ENCODE measurements at regions not wholly inside any gene's neighbourhood (a gene's known extent, or its start where the extent isn't known, plus 50 kb on each side); places are given as distances from the start of the nearest gene placed in this dataset.

DNA sequence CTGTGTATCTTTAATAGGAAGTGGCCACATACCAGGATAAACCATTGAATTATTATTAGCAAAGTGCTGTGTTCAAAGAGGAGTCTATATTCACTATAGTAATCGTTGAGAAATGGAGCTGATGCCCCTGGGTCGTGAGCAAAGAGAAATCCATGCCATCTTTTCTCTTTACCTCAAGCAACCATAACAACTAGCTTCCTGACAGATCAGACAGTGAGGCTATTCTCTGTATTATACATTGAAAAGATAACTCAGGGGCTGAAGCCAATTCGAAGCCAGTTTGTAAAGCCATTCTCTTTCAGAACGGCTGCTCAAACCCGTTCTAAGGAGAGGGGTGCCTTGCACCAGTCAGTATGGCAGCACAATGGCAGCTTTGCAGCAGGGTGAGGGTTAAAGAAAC, 680.6 kb downstream of the SEMA5A start:
- no peaks in the 10 kb centered on the region for H3K4me1 ChIP-seq (ENCODE audit: control insufficient read depth in 2 of 2, insufficient read depth in 2 of 2, low read length in 1 of 2)
- no peak overlapping the region for H3K4me3 ChIP-seq (ENCODE audit: low read depth in 1 of 2, low read length in 2 of 2)
- H3K9me3 ChIP-seq (ENCODE audit: control insufficient read depth in 2 of 2, insufficient read depth in 1 of 2, low read depth in 1 of 2, low read length in 1 of 2): peaks cover 0 to 2% of the 10 kb centered on the region in 2 donors
- no peak overlapping the region for H3K27ac ChIP-seq (ENCODE audit: low read depth in 2 of 2, low read length in 1 of 2)
- no peaks in the 10 kb centered on the region for H3K36me3 ChIP-seq (ENCODE audit: control insufficient read depth in 2 of 2, insufficient read depth in 2 of 2, low read length in 1 of 2)
- H3K27me3 ChIP-seq (ENCODE audit: control insufficient read depth in 1 of 2, insufficient read depth in 2 of 2, low read length in 2 of 2): no peaks in the 10 kb centered on the region
- WGBS, 2 donors: 53 to 56% methylated on average over 5 of the region's 5 CpGs

DNA sequence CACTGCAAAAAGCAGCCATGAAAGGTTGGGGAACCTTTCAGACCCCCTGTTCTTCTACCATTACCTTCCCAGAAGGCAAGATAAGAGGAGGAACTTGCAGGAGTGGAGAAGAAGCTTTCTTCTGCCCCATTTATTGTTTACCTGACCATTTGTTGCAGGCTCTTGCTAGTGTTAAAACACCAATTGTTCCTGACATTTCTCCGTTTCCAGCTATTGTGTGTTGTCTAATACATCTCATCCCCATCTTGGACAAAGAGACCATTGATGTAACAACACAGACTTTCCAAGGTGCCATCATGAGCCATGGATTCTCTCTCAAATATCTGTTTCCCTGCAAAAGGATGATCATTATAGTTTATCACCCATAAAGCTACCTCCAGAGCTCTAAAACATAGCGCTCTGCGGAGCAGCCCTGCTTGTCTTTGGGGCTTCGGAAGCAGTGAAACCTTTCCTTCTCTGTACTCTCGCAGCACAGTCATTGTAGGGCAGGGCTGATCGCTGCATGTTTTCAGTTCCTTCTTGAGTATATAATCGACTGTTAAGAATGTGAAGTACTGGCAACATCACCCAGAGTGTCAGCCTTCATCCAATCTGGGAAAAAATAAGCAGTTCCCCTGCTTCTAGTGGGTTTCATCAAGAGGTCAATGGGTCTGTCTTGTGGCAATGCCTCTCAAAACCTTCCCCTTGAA, 680.0 kb downstream of the SEMA5A start:
- Histone ChIP-seq H3K4me3 (ENCODE audit: low read depth in 1 of 2, low read length in 2 of 2) (no peak overlapping the region), H3K27ac (ENCODE audit: low read depth in 2 of 2, low read length in 1 of 2) (no peak overlapping the region), H3K36me3 (ENCODE audit: control insufficient read depth in 2 of 2, insufficient read depth in 2 of 2, low read length in 1 of 2) (no peaks in the 10 kb centered on the region), H3K9me3 (ENCODE audit: control insufficient read depth in 2 of 2, insufficient read depth in 1 of 2, low read depth in 1 of 2, low read length in 1 of 2) (peaks cover 0 to 2% of the 10 kb centered on the region in 2 donors), H3K4me1 (ENCODE audit: control insufficient read depth in 2 of 2, insufficient read depth in 2 of 2, low read length in 1 of 2) (no peaks in the 10 kb centered on the region), H3K27me3 (ENCODE audit: control insufficient read depth in 1 of 2, insufficient read depth in 2 of 2, low read length in 2 of 2) (no peaks in the 10 kb centered on the region)
- 89% methylated on average over 7 of the region's 7 CpGs for WGBS, 2 donors

DNA sequence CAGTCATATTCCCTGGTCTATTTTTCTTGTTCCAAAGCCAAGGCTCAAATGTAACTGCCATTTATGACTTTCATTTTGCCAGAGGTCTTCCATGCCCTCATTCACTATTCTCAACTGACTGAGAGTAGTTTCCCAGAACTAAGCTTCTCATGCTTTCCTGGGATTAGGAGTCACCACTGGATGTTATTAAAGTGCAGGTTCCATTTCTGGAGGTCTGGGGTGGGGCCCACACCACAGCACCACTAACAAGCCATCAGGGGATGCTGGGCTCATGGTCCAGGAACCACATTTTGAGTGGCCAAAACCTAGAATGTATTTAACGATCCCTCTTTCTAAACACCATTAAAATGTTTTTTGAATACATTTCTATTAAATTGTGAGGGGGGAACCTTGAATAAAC, 677.6 kb downstream of the SEMA5A start:
- no peaks in the 10 kb centered on the region for H3K27me3 ChIP-seq (ENCODE audit: control insufficient read depth in 1 of 2, insufficient read depth in 2 of 2, low read length in 2 of 2)
- 65 to 84% methylated on average over 1 of the region's 1 CpG for WGBS, 2 donors
- no peaks in the 10 kb centered on the region for H3K4me1 ChIP-seq (ENCODE audit: control insufficient read depth in 2 of 2, insufficient read depth in 2 of 2, low read length in 1 of 2)
- peaks cover 0 to 5% of the 10 kb centered on the region in 2 donors for H3K9me3 ChIP-seq (ENCODE audit: control insufficient read depth in 2 of 2, insufficient read depth in 1 of 2, low read depth in 1 of 2, low read length in 1 of 2)
- no peaks in the 10 kb centered on the region for H3K36me3 ChIP-seq (ENCODE audit: control insufficient read depth in 2 of 2, insufficient read depth in 2 of 2, low read length in 1 of 2)
- no peak overlapping the region for H3K4me3 ChIP-seq (ENCODE audit: low read depth in 1 of 2, low read length in 2 of 2)
- H3K27ac ChIP-seq (ENCODE audit: low read depth in 2 of 2, low read length in 1 of 2): no peak overlapping the region

DNA sequence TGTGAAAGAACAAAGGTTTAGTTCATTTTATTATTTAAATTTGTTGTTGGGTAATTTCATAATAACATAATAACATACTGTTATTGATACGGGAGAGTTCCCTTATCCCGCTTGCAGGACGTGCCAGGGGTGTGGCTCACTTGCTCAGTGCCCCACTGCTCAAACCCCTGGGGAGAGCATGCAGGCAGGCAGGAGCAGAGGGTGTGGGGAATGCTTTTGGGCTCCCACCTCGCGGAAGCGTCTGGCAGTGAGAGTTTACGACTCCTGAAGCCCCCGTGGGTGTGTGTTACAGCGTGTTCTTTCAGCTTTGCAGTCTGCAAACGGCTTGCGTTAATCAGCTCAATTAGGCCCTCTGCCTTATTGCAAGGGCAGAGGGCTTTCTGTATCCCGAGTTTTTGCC, 675.9 kb downstream of the SEMA5A start:
- no peaks in the 10 kb centered on the region for H3K27me3 ChIP-seq (ENCODE audit: control insufficient read depth in 1 of 2, insufficient read depth in 2 of 2, low read length in 2 of 2)
- H3K4me3 ChIP-seq (ENCODE audit: low read depth in 1 of 2, low read length in 2 of 2): no peak overlapping the region
- WGBS, 2 donors: 71 to 79% methylated on average over 12 of the region's 12 CpGs
- H3K4me1 ChIP-seq (ENCODE audit: control insufficient read depth in 2 of 2, insufficient read depth in 2 of 2, low read length in 1 of 2): no peaks in the 10 kb centered on the region
- peaks cover 0 to 5% of the 10 kb centered on the region in 2 donors for H3K9me3 ChIP-seq (ENCODE audit: control insufficient read depth in 2 of 2, insufficient read depth in 1 of 2, low read depth in 1 of 2, low read length in 1 of 2)
- no peaks in the 10 kb centered on the region for H3K36me3 ChIP-seq (ENCODE audit: control insufficient read depth in 2 of 2, insufficient read depth in 2 of 2, low read length in 1 of 2)
- H3K27ac ChIP-seq (ENCODE audit: low read depth in 2 of 2, low read length in 1 of 2): no peak overlapping the region

DNA sequence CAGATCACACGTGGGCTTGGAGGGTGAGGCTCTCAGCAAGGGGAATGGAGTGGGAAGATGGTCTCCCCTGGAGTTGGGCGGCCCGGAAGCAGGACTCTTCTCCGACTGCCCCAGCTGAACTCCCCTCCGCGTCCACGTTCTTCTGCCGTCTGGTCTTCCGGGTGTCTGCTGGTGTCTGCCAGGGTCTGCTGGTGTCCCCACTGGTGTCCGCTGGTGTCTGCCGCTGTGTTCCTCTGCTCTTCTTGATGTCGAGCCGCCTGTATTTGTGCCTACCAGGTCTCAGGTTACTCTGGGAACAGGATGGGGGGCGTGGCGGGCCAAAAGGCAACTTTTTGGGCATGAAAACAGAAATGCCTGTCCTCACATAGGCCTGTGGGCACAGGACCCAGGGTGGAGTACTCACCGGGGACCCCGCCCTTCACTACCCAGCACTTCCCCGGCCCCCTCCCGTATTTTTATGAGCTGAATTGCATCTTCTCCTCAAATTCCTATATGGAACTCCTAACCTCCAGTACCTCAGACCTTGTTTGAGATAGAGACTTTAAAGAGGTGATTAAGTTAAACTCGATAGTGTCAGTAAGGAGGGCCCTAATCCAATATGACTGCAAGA, 675.4 kb downstream of the SEMA5A start:
- WGBS, 2 donors: 82 to 85% methylated on average over 20 of the region's 20 CpGs

DNA sequence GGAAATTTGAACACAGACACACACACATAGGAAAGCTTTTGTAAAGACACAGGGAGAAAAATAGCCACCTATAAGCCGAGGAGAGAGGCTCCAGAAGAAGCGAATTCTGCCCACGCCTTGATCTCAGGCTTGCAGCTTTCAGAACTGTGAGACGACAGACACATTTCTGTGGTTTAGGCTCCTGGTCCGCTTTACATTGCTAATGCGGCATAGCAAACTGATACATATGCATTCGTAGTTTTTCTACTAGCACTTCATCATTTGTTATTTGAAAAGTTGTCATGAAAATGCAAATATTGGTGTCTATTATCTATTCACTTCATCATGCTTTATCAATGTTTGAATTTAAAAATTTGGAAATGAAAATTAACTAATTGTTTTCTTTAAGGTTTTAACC, 674.9 kb downstream of the SEMA5A start:
- H3K27me3 ChIP-seq (ENCODE audit: control insufficient read depth in 1 of 2, insufficient read depth in 2 of 2, low read length in 2 of 2): no peaks in the 10 kb centered on the region
- peaks cover 0 to 5% of the 10 kb centered on the region in 2 donors for H3K9me3 ChIP-seq (ENCODE audit: control insufficient read depth in 2 of 2, insufficient read depth in 1 of 2, low read depth in 1 of 2, low read length in 1 of 2)
- no peak overlapping the region for H3K27ac ChIP-seq (ENCODE audit: low read depth in 2 of 2, low read length in 1 of 2)
- no peaks in the 10 kb centered on the region for H3K36me3 ChIP-seq (ENCODE audit: control insufficient read depth in 2 of 2, insufficient read depth in 2 of 2, low read length in 1 of 2)
- 77 to 81% methylated on average over 7 of the region's 7 CpGs for WGBS, 2 donors
- no peak overlapping the region for H3K4me3 ChIP-seq (ENCODE audit: low read depth in 1 of 2, low read length in 2 of 2)
- H3K4me1 ChIP-seq (ENCODE audit: control insufficient read depth in 2 of 2, insufficient read depth in 2 of 2, low read length in 1 of 2): no peaks in the 10 kb centered on the region

More for the DNA sequence above, 675.4 kb downstream of the SEMA5A start:
- Histone ChIP-seq H3K4me3 (ENCODE audit: low read depth in 1 of 2, low read length in 2 of 2) (no peak overlapping the region), H3K36me3 (ENCODE audit: control insufficient read depth in 2 of 2, insufficient read depth in 2 of 2, low read length in 1 of 2) (no peaks in the 10 kb centered on the region), H3K27me3 (ENCODE audit: control insufficient read depth in 1 of 2, insufficient read depth in 2 of 2, low read length in 2 of 2) (no peaks in the 10 kb centered on the region), H3K27ac (ENCODE audit: low read depth in 2 of 2, low read length in 1 of 2) (no peak overlapping the region), H3K4me1 (ENCODE audit: control insufficient read depth in 2 of 2, insufficient read depth in 2 of 2, low read length in 1 of 2) (no peaks in the 10 kb centered on the region), H3K9me3 (ENCODE audit: control insufficient read depth in 2 of 2, insufficient read depth in 1 of 2, low read depth in 1 of 2, low read length in 1 of 2) (peaks cover 0 to 5% of the 10 kb centered on the region in 2 donors)

DNA sequence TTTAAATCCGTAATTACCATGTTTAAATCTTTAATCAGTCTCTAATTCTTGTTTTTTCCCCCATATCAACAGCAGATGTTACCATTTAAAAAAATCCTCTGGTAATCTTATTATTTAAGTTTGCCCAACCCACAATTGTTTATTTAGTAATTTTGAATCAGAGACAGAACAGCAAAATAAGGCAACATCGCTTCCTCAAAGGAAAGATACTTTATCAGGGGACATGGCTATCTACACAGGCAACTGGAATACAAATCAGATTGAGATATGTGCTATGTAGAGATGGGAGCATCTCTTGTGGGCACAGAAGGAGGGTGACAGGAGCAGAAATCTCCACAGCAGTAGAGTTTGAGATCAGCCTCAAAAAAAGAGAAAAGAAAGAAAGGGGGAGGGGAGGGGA, 674.4 kb downstream of the SEMA5A start:
- no peaks in the 10 kb centered on the region for H3K27me3 ChIP-seq (ENCODE audit: control insufficient read depth in 1 of 2, insufficient read depth in 2 of 2, low read length in 2 of 2)
- no peak overlapping the region for H3K4me3 ChIP-seq (ENCODE audit: low read depth in 1 of 2, low read length in 2 of 2)
- H3K9me3 ChIP-seq (ENCODE audit: control insufficient read depth in 2 of 2, insufficient read depth in 1 of 2, low read depth in 1 of 2, low read length in 1 of 2): peaks cover 0 to 5% of the 10 kb centered on the region in 2 donors
- WGBS, 2 donors: 75 to 82% methylated on average over 2 of the region's 2 CpGs
- H3K36me3 ChIP-seq (ENCODE audit: control insufficient read depth in 2 of 2, insufficient read depth in 2 of 2, low read length in 1 of 2): no peaks in the 10 kb centered on the region
- no peak overlapping the region for H3K27ac ChIP-seq (ENCODE audit: low read depth in 2 of 2, low read length in 1 of 2)
- no peaks in the 10 kb centered on the region for H3K4me1 ChIP-seq (ENCODE audit: control insufficient read depth in 2 of 2, insufficient read depth in 2 of 2, low read length in 1 of 2)

DNA sequence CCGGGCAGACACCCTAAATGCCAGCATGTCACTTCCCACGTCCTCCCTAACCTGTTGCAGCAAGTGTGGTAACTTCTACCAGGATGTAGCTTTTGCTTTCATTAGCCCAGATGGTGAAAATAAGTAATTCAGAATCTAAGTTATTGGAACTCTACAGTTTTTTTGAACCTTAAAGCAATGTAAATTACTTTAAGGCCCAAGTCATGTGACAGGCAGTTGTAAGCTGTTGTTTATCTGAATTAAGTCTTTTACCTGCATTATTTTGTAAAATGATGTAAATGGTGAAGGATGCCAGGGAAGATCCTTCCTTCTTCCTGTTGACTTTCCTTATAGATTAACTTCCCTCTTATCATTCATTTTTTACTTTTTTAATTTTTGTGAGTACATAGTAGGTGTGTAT, 670.2 kb downstream of the SEMA5A start:
- Histone ChIP-seq H3K9me3 (ENCODE audit: control insufficient read depth in 2 of 2, insufficient read depth in 1 of 2, low read depth in 1 of 2, low read length in 1 of 2) (peaks cover 0 to 3% of the 10 kb centered on the region in 2 donors), H3K27ac (ENCODE audit: low read depth in 2 of 2, low read length in 1 of 2) (no peak overlapping the region), H3K4me1 (ENCODE audit: control insufficient read depth in 2 of 2, insufficient read depth in 2 of 2, low read length in 1 of 2) (no peaks in the 10 kb centered on the region), H3K4me3 (ENCODE audit: low read depth in 1 of 2, low read length in 2 of 2) (no peak overlapping the region), H3K36me3 (ENCODE audit: control insufficient read depth in 2 of 2, insufficient read depth in 2 of 2, low read length in 1 of 2) (no peaks in the 10 kb centered on the region), H3K27me3 (ENCODE audit: control insufficient read depth in 1 of 2, insufficient read depth in 2 of 2, low read length in 2 of 2) (no peaks in the 10 kb centered on the region)
- 56 to 63% methylated on average over 2 of the region's 2 CpGs for WGBS, 2 donors

DNA sequence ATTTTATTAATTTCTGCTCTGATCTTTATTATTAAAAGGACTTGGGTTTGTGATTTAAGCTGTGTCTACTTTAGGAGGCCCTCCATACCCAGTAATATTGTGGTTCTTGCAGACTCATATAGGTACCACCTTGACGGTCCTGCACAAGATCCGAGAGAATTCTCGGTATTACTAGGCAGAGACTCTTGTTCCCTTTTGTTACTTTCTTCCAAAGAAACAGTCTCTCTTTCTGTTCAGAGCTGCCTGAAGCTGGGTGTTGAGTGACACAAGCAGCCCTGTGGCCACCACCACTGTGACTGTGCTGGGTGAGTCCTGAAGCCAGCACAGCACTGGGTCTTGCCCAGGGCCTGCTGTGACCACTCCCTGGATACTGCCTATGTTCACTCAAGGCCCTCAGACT, 666.6 kb downstream of the SEMA5A start:
- 93 to 94% methylated on average over 3 of the region's 3 CpGs for WGBS, 2 donors
- H3K4me3 ChIP-seq (ENCODE audit: low read depth in 1 of 2, low read length in 2 of 2): no peak overlapping the region
- no peaks in the 10 kb centered on the region for H3K9me3 ChIP-seq (ENCODE audit: control insufficient read depth in 2 of 2, insufficient read depth in 1 of 2, low read depth in 1 of 2, low read length in 1 of 2)

DNA sequence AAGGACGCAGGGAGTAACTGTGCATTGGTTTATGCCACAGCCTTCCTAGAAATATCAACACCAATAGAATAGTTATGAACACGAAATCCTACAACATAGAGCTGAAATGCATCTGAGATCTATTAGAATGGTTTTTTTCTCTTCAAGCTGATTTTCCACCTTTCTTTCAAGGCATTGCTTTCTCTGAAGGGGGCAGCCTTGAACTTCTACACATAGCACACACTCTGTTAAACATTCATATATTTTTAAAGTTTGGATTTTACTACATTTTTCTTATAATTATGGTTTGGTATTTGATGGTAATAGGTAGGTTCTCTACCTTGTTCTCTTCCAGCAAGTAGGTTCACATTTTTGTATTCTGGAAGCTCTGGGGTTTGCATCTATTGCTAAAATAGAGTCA, 661.8 kb downstream of the SEMA5A start:
- H3K4me1 ChIP-seq (ENCODE audit: control insufficient read depth in 2 of 2, insufficient read depth in 2 of 2, low read length in 1 of 2): no peaks in the 10 kb centered on the region
- no peaks in the 10 kb centered on the region for H3K9me3 ChIP-seq (ENCODE audit: control insufficient read depth in 2 of 2, insufficient read depth in 1 of 2, low read depth in 1 of 2, low read length in 1 of 2)
- no peaks in the 10 kb centered on the region for H3K36me3 ChIP-seq (ENCODE audit: control insufficient read depth in 2 of 2, insufficient read depth in 2 of 2, low read length in 1 of 2)
- WGBS, 2 donors: 74 to 78% methylated on average over 2 of the region's 2 CpGs
- no peak overlapping the region for H3K4me3 ChIP-seq (ENCODE audit: low read depth in 1 of 2, low read length in 2 of 2)
- H3K27ac ChIP-seq (ENCODE audit: low read depth in 2 of 2, low read length in 1 of 2): no peak overlapping the region
- H3K27me3 ChIP-seq (ENCODE audit: control insufficient read depth in 1 of 2, insufficient read depth in 2 of 2, low read length in 2 of 2): no peaks in the 10 kb centered on the region

More for the DNA sequence above, 666.6 kb downstream of the SEMA5A start:
- Histone ChIP-seq H3K27me3 (ENCODE audit: control insufficient read depth in 1 of 2, insufficient read depth in 2 of 2, low read length in 2 of 2) (no peaks in the 10 kb centered on the region), H3K36me3 (ENCODE audit: control insufficient read depth in 2 of 2, insufficient read depth in 2 of 2, low read length in 1 of 2) (no peaks in the 10 kb centered on the region), H3K4me1 (ENCODE audit: control insufficient read depth in 2 of 2, insufficient read depth in 2 of 2, low read length in 1 of 2) (no peaks in the 10 kb centered on the region), H3K27ac (ENCODE audit: low read depth in 2 of 2, low read length in 1 of 2) (no peak overlapping the region)
